ENCODE measurements at regions not wholly inside any gene's neighbourhood (a gene's known extent, or its start where the extent isn't known, plus 50 kb on each side); places are given as distances from the start of the nearest gene placed in this dataset.

GRCh38 chr1:38558500-38559445 lies 300.8 kb downstream of the RRAGC start:
- 53 to 61% (median 54%) methylated on average over 19 to 23 of the region's 23 CpGs for WGBS, 5 donors
- Histone ChIP-seq H3K27me3 (replicated peaks in 1 of 7) (peaks cover 0 to 38% (median 4%) of the 10 kb centered on the region in 7 donors), H3K27ac (peak overlapping the region; percentile 42 to 82 (median 53)), H3K9me3 (no peaks in the 10 kb centered on the region), H3K4me3 (peak overlapping the region in 4 of 8 donors; percentile 10 to 56 (median 19)), H3K36me3 (no peaks in the 10 kb centered on the region), H3K4me1 (peaks cover 10 to 50% (median 27%) of the 10 kb centered on the region in 6 donors)
- DNase-seq = peak; percentile 78
- no peak for TF ChIP-seq POLR2A (IDR thresholded peaks at IDR 0.05)
- no peak for TF ChIP-seq POLR2AphosphoS5 (IDR thresholded peaks at IDR 0.05)
- TF ChIP-seq, protein P1, sequence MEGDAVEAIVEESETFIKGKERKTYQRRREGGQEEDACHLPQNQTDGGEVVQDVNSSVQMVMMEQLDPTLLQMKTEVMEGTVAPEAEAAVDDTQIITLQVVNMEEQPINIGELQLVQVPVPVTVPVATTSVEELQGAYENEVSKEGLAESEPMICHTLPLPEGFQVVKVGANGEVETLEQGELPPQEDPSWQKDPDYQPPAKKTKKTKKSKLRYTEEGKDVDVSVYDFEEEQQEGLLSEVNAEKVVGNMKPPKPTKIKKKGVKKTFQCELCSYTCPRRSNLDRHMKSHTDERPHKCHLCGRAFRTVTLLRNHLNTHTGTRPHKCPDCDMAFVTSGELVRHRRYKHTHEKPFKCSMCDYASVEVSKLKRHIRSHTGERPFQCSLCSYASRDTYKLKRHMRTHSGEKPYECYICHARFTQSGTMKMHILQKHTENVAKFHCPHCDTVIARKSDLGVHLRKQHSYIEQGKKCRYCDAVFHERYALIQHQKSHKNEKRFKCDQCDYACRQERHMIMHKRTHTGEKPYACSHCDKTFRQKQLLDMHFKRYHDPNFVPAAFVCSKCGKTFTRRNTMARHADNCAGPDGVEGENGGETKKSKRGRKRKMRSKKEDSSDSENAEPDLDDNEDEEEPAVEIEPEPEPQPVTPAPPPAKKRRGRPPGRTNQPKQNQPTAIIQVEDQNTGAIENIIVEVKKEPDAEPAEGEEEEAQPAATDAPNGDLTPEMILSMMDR (IDR thresholded peaks at IDR 0.05 in 8 of 11, conservative IDR thresholded peaks at IDR 0.05 in 3 of 11) = no peak
- intact Hi-C loops (cut with DNase I; ENCODE audit: low total_unique reads) = no loop called here

DNA sequence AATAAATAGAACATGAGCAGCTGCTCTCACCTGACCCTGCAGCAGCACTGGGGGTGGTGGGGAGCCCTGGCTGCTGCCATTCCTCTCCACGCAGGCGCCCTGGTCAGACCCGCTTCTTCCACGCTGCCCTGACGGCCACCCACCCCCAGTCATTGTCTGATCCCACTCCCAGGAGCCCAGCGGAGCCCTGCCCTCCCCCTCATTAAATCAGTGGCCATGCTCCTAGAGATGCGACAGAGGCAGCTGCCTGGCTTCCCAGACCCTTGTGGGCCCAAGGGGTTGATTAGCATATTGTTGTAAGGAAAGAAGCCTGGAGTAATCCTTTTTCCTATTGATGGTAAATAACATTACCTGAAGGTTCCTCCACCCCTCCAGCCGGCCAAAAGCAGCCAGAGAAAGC lies 301.5 kb downstream of the RRAGC start:
- no peak for DNase-seq
- 91 to 95% (median 92%) methylated on average over 8 of the region's 8 CpGs for WGBS, 5 donors
- Histone ChIP-seq H3K27me3 (replicated peaks in 1 of 7) (peaks cover 0 to 33% (median 4%) of the 10 kb centered on the region in 7 donors), H3K4me1 (peaks cover 10 to 50% (median 27%) of the 10 kb centered on the region in 6 donors), H3K27ac (peak overlapping the region in 4 of 8 donors; percentile 42 to 82 (median 62)), H3K36me3 (no peaks in the 10 kb centered on the region), H3K4me3 (no peak overlapping the region), H3K9me3 (no peaks in the 10 kb centered on the region)
- TF ChIP-seq, protein P1 (IDR thresholded peaks at IDR 0.05 in 8 of 11, conservative IDR thresholded peaks at IDR 0.05 in 3 of 11) = no peak
- TF ChIP-seq POLR2AphosphoS5 (IDR thresholded peaks at IDR 0.05) (no peak), POLR2A (IDR thresholded peaks at IDR 0.05) (no peak)
- intact Hi-C loops (cut with DNase I; ENCODE audit: low total_unique reads) = no loop called here

- H3K4me3 ChIP-seq = no peak overlapping the region
- intact Hi-C loops (cut with DNase I; ENCODE audit: low total_unique reads) = no loop called here
- DNase-seq = no peak
- TF ChIP-seq, protein P1 (IDR thresholded peaks at IDR 0.05 in 8 of 11, conservative IDR thresholded peaks at IDR 0.05 in 3 of 11) = no peak
- TF ChIP-seq POLR2A (IDR thresholded peaks at IDR 0.05) (no peak), POLR2AphosphoS5 (IDR thresholded peaks at IDR 0.05) (no peak)
- 79 to 100% (median 88%) methylated on average over 1 of the region's 1 CpG for WGBS, 5 donors
- H3K4me1 ChIP-seq = peaks cover 8 to 35% (median 18%) of the 10 kb centered on the region in 6 donors
- no peaks in the 10 kb centered on the region for H3K36me3 ChIP-seq
- H3K27me3 ChIP-seq (replicated peaks in 1 of 7) = peaks cover 0 to 18% (median 0%) of the 10 kb centered on the region in 7 donors
- H3K9me3 ChIP-seq = no peaks in the 10 kb centered on the region
- no peak overlapping the region for H3K27ac ChIP-seq
Observed at GRCh38 chr1:38555594-38555993, 304.0 kb downstream of the RRAGC start.

GRCh38 chr1:38555130-38555529 lies 304.4 kb downstream of the RRAGC start:
- no peak overlapping the region for H3K27ac ChIP-seq
- H3K4me1 ChIP-seq = peaks cover 3 to 30% (median 13%) of the 10 kb centered on the region in 6 donors
- H3K4me3 ChIP-seq = no peak overlapping the region
- intact Hi-C loops (cut with DNase I; ENCODE audit: low total_unique reads) = no loop called here
- no peaks in the 10 kb centered on the region for H3K36me3 ChIP-seq
- H3K9me3 ChIP-seq = no peaks in the 10 kb centered on the region
- 79 to 94% (median 83%) methylated on average over 3 of the region's 3 CpGs for WGBS, 5 donors
- no peak for TF ChIP-seq POLR2AphosphoS5 (IDR thresholded peaks at IDR 0.05)
- TF ChIP-seq POLR2A (IDR thresholded peaks at IDR 0.05) = no peak
- TF ChIP-seq, protein P1 (IDR thresholded peaks at IDR 0.05 in 8 of 11, conservative IDR thresholded peaks at IDR 0.05 in 3 of 11) = no peak
- H3K27me3 ChIP-seq (replicated peaks in 1 of 7) = peaks cover 0 to 14% (median 0%) of the 10 kb centered on the region in 7 donors
- no peak for DNase-seq

All from spleen (tissue), 11 donors.